ENCODE measurements at regions not wholly inside any gene's neighbourhood (a gene's known extent, or its start where the extent isn't known, plus 50 kb on each side); places are given as distances from the start of the nearest gene placed in this dataset.

GRCh38 chr10:131795761-131796160, 105.0 kb upstream of the PPP2R2D start:
- no peak for TF ChIP-seq CTCF (IDR thresholded peaks at IDR 0.05; ENCODE audit: extremely low read depth, missing control alignments)
- no peak for DNase-seq (ENCODE audit: low spot score)

GRCh38 chr10:131797626-131798025, 103.2 kb upstream of the PPP2R2D start:
- no peak for TF ChIP-seq CTCF (IDR thresholded peaks at IDR 0.05; ENCODE audit: extremely low read depth, missing control alignments)
- DNase-seq (ENCODE audit: low spot score), result no peak

- no peak for TF ChIP-seq CTCF (IDR thresholded peaks at IDR 0.05; ENCODE audit: extremely low read depth, missing control alignments)
These were observed 101.4 kb upstream of the PPP2R2D start for GRCh38 chr10:131799429-131799828.

GRCh38 chr10:131802156-131802915, 98.5 kb upstream of the PPP2R2D start:
- TF ChIP-seq CTCF (IDR thresholded peaks at IDR 0.05; ENCODE audit: extremely low read depth, missing control alignments), result no peak
- no peak for DNase-seq (ENCODE audit: low spot score)

More at GRCh38 chr10:131799429-131799828, 101.4 kb upstream of the PPP2R2D start:
- DNase-seq (ENCODE audit: low spot score), result no peak

- TF ChIP-seq CTCF (IDR thresholded peaks at IDR 0.05; ENCODE audit: extremely low read depth, missing control alignments), result no peak
- no peak for DNase-seq (ENCODE audit: low spot score)
These were observed 97.8 kb upstream of the PPP2R2D start for GRCh38 chr10:131802996-131803395.

- no peak for DNase-seq (ENCODE audit: low spot score)
- TF ChIP-seq CTCF (IDR thresholded peaks at IDR 0.05; ENCODE audit: extremely low read depth, missing control alignments), result no peak
These were observed 96.9 kb upstream of the PPP2R2D start for GRCh38 chr10:131803860-131804425.

GRCh38 chr10:131804551-131805295, 96.1 kb upstream of the PPP2R2D start:
- no peak for TF ChIP-seq CTCF (IDR thresholded peaks at IDR 0.05; ENCODE audit: extremely low read depth, missing control alignments)
- no peak for DNase-seq (ENCODE audit: low spot score)
